Dermis blood vessel endothelial cell (primary cell): ENCODE measurements at regions not wholly inside any gene's neighbourhood (a gene's known extent, or its start where the extent isn't known, plus 50 kb on each side); places are given as distances from the start of the nearest gene placed in this dataset.

Experiments
- DNase-seq: peaks from one replicate; pipeline ENCODE4 v3.0.0; 2010

GRCh38 chr9:119043996-119044395 lies 325.2 kb downstream of the BRINP1 start:
- DNase-seq: no peak

DNA sequence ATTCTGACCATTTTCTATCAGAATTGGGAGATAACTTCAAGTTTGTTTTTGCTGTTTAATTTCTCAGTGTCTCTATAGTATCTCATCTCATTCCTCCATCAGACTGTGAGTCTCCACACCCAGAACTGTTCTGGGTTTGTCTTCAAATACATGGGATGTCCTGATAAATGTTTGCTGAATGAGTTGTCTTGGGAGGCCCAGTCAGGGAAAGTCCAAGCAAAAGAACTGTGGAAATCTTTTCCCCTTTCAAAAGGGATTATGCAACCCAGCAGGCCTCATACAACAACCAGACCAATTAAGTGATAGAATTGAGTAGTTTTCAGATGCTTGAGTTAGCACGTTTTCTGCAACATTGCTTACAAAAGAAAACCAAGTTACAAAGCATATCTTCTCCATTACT lies 324.4 kb downstream of the BRINP1 start:
- no peak for DNase-seq

- DNase-seq: no peak
Measured at GRCh38 chr9:119047513-119048307, 321.5 kb downstream of the BRINP1 start.

- no peak for DNase-seq
Measured at GRCh38 chr9:119050281-119050680, 319.0 kb downstream of the BRINP1 start.

DNA sequence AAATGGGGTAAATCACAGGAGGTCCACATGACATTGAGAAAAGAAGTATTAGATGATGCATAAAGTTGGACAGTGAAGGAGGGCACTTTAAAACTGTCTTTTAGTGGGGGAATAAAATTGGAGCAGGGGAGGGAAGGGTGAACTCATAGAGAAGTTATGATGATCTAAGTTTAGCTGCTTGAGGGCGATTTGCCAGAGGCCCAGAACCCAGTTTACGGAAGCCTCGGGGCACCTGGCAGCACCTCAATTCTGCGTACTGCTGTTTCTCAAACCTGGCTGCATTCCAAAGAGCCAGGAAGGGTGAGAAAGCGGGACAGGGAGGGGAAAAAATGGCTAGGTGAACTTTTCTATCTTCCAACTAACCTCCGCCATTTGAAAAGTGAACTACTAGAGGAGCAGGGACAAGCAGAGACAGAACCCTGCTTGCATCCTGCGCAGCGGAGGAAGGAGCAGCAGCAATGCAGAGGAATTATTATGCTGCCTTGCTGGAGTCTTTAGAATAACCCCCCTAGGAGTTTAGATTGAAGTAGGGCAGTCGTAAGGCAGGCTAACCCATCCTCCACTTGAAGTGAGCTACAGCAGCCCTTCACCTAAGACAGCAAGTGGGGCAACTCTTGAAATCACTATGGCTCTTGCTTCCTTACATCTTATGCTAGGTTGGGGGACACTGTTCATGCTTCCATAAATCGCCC lies 316.8 kb downstream of the BRINP1 start:
- no peak for DNase-seq

GRCh38 chr9:119053070-119053469 lies 316.2 kb downstream of the BRINP1 start:
- DNase-seq: no peak

- no peak for DNase-seq
Measured at GRCh38 chr9:119060629-119061385, 308.4 kb downstream of the BRINP1 start.

- DNase-seq: no peak
Measured at GRCh38 chr9:119071636-119072035, 297.6 kb downstream of the BRINP1 start.

GRCh38 chr9:119074017-119074416 lies 295.2 kb downstream of the BRINP1 start:
- no peak for DNase-seq

GRCh38 chr9:119078015-119078414 lies 291.2 kb downstream of the BRINP1 start:
- DNase-seq: no peak

DNA sequence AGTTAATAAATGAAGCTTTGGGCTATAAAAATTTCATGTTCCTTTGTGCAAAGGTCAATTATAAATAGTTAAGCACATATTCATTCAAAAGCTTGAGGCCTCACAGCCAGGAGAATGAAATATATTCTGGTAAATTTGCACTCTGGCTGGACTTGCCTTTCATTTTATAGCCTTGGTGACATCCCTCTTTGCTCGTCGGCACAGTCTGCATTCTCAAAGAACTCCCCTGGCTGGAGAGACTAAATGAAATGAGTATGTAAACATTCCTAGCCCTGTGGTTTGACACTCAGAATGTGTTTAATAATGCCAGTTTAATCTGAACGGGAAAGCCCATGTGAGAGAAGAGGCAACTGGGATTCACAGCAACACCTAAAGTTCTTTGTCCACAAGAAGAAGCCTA lies 285.6 kb downstream of the BRINP1 start:
- no peak for DNase-seq

DNA sequence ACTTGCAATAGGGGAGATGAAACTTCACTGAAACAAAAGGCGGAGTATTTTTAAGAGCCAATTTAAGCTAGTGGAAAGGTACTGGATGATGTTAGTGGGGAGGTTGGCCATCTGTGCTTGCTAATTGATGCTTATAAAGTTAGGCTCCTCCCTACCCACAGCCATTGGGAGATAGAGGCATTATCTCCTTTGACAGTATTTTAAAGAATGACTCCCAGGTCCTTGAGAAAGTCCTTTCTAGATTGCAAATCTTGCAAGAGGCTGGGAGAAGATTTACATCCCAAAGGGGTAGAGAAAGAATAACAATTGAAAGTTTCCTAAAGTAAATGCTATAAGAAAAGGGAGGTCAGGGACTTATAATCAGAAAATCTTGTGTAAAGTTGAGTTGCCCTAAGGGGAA lies 282.6 kb downstream of the BRINP1 start:
- no peak for DNase-seq

DNA sequence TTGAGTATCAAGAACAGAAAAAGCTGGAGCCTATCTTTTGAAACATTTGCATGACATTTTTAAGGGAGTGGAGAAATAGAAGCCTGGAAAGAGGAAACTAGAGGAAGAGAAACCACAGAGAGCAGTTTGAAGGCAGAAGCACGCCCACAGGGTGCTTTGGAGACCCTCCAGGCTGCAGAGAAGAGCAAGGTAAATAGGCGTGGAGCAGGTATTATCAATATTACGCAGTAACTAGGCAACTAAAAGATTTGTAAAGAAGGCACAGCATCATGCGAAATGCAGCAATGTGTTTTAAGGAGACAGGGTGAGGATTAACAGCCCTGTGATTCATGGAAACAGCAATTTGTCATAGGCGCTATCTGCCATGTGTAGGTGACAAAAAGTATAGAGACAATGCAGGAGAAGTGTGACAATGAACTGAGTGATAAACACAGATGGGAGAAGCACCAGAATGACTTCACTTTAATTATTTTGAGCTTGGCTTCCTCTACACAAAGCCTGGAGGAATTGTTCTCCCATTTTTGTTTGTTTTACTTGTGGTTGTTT lies 281.2 kb downstream of the BRINP1 start:
- no peak for DNase-seq

GRCh38 chr9:119091074-119091473 lies 278.2 kb downstream of the BRINP1 start:
- no peak for DNase-seq

DNA sequence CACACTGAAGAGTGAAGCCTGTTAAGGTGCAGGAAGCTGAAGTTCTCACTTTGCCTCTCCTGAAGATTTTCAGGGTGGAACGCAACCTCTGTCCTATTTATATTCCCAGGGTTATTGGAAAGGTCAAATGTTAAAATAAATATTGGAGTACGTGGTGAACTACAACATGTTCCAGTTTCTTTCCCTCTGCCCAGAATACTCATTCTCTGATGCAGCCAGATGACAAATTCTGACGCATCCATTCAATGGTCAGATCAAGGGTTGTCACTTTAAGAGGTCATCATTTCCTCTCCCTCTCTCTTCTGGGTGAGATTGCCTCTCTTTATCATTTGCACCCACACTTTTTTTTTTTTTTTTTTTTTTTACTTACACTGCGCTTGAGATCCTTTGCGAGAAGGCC lies 277.1 kb downstream of the BRINP1 start:
- no peak for DNase-seq

DNA sequence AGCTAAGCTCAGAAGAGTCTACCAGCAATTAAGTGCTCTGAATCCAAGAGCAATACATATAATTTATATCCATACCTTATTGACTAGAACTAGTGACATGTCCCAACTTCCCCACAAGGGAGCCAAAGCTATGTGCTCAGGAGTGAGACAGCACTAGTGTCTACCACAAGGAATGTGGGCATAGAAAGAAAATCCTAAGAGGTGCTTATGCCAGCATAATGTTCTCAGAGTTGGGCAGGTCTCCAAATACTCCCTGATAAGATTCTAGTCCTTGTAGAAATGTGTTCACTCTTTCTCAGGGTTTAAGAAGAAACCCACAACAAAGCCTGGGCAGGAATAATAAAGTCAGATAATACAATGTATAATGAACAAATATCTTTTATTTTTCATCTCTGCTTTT lies 275.1 kb downstream of the BRINP1 start:
- no peak for DNase-seq

- DNase-seq: no peak
Measured at GRCh38 chr9:119095072-119095471, 274.2 kb downstream of the BRINP1 start.

GRCh38 chr9:119101048-119101447 lies 268.2 kb downstream of the BRINP1 start:
- DNase-seq: no peak

DNA sequence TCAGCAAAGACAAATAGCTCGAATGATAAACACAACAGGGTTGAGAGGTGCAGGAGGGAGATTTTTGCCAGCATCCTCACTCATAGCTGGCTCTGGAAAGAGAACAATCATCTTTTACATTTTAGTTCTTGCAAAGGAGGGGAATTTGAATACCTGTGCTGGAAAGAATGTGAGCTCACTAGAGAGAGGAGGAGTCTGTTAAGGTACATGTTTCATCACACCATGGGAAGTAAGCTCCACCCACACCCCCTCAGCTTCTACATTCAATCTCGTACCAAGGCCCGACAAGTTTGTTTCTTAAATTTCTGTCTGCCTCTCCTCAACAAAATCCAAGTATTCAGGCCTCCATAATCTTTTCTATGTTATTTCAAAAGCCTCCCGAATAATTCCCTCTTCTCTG lies 254.6 kb downstream of the BRINP1 start:
- no peak for DNase-seq
